HG02884 (cell line): ENCODE measurements at regions not wholly inside any gene's neighbourhood (a gene's known extent, or its start where the extent isn't known, plus 50 kb on each side); places are given as distances from the start of the nearest gene placed in this dataset.
"Not testable (repeated sequence)": the region's sequence is repeated elsewhere in the genome, so short reads cannot be mapped to it uniquely, and the experiment has no call there.

ENCODE experiments used
- ATAC-seq: cut with Tn5 transposase; IDR thresholded peaks from one replicate; pipeline ENCODE4 v1.9.1; 2021; ENCODE audit warnings: mild to moderate bottlenecking, moderate library complexity; ENCODE audit not compliant: unreplicated experiment

- ATAC-seq: no peak
Measured at GRCh38 chr3:118075873-118076272, 958.8 kb downstream of the IGSF11 start.

GRCh38 chr3:118077332-118077731, 957.3 kb downstream of the IGSF11 start:
- ATAC-seq: no peak

- ATAC-seq: no peak
Measured at GRCh38 chr3:118080889-118081288, 953.8 kb downstream of the IGSF11 start.

GRCh38 chr3:118088696-118089095, 946.0 kb downstream of the IGSF11 start:
- no peak for ATAC-seq

- no peak for ATAC-seq
Measured at GRCh38 chr3:118089563-118089962, 945.1 kb downstream of the IGSF11 start.

- ATAC-seq: no peak
Measured at GRCh38 chr3:118097226-118097625, 937.4 kb downstream of the IGSF11 start.

- ATAC-seq: no peak
Measured at GRCh38 chr3:118097660-118098059, 937.0 kb downstream of the IGSF11 start.

GRCh38 chr3:118098827-118099226, 935.8 kb downstream of the IGSF11 start:
- no peak for ATAC-seq

GRCh38 chr3:118101891-118102290, 932.8 kb downstream of the IGSF11 start:
- ATAC-seq: no peak

- no peak for ATAC-seq
Measured at GRCh38 chr3:118102737-118103136, 931.9 kb downstream of the IGSF11 start.

GRCh38 chr3:118108201-118108600, 926.4 kb downstream of the IGSF11 start:
- no peak for ATAC-seq

- no peak for ATAC-seq
Measured at GRCh38 chr3:118108769-118109168, 925.9 kb downstream of the IGSF11 start.

GRCh38 chr3:118110211-118110610, 924.4 kb downstream of the IGSF11 start:
- ATAC-seq: no peak

- no peak for ATAC-seq
Measured at GRCh38 chr3:118116991-118117390, 917.7 kb downstream of the IGSF11 start.

GRCh38 chr3:118126751-118127150, 907.9 kb downstream of the IGSF11 start:
- no peak for ATAC-seq

GRCh38 chr3:118127992-118128391, 906.7 kb downstream of the IGSF11 start:
- ATAC-seq: no peak

- ATAC-seq: no peak
Measured at GRCh38 chr3:118128886-118129285, 905.8 kb downstream of the IGSF11 start.

- no peak for ATAC-seq
Measured at GRCh38 chr3:118137778-118138177, 896.9 kb downstream of the IGSF11 start.

- no peak for ATAC-seq
Measured at GRCh38 chr3:118144919-118145318, 889.7 kb downstream of the IGSF11 start.

GRCh38 chr3:118146658-118147375, 887.8 kb downstream of the IGSF11 start:
- ATAC-seq: no peak

GRCh38 chr3:118151164-118151563, 883.5 kb downstream of the IGSF11 start:
- ATAC-seq: no peak

- not testable (repeated sequence) for ATAC-seq
Measured at GRCh38 chr3:118162627-118163588, 871.7 kb downstream of the IGSF11 start.
